ENCODE measurements at regions not wholly inside any gene's neighbourhood (a gene's known extent, or its start where the extent isn't known, plus 50 kb on each side); places are given as distances from the start of the nearest gene placed in this dataset.

- Histone ChIP-seq H3K4me1 (ENCODE audit: insufficient read depth) (no peaks in the 10 kb centered on the region), H3K27me3 (replicated peaks; ENCODE audit: insufficient read depth) (0 out of 2 replicates have a peak, but pooled peaks cover 19% of the 10 kb centered on the region), H3K4me3 (no peak overlapping the region), H3K27ac (no peak overlapping the region), H3F3A (ENCODE audit: insufficient read depth) (no peaks in the 10 kb centered on the region), H3K79me2 (ENCODE audit: insufficient read depth) (no peaks in the 10 kb centered on the region), H3K36me3 (ENCODE audit: low read depth) (no peaks in the 10 kb centered on the region), H3K9ac (no peak overlapping the region), H4K20me1 (ENCODE audit: insufficient read depth) (no peaks in the 10 kb centered on the region), H3K9me2 (ENCODE audit: insufficient read depth) (no peaks in the 10 kb centered on the region), H2AFZ (no peak overlapping the region), H3K9me3 (ENCODE audit: low read depth) (no peaks in the 10 kb centered on the region), H3K4me2 (ENCODE audit: unreplicated experiment) (no peak overlapping the region)
- TF ChIP-seq EZH2phosphoT487 (IDR thresholded peaks at IDR 0.05; ENCODE audit: insufficient read depth, low read depth), result no peak
- 60 to 72% methylated on average over 2 of the region's 2 CpGs for WGBS, 2 experiments (ENCODE audit: low coverage in 1 of 2, low lambda C conversion rate in 2 of 2, missing lambda C conversion rate in 2 of 2)
- DNase-seq, result no peak
- in situ Hi-C loops (cut with MboI), result no loop called here
These were observed 522.4 kb downstream of the KCTD12 start for GRCh38 chr13:76363682-76364289.

GRCh38 chr13:76361868-76362267 lies 524.3 kb downstream of the KCTD12 start:
- H3K27me3 ChIP-seq (replicated peaks; ENCODE audit: insufficient read depth), result 0 out of 2 replicates have a peak, but pooled peaks cover 19% of the 10 kb centered on the region
- no peak overlapping the region for H2AFZ ChIP-seq
- H3K9me3 ChIP-seq (ENCODE audit: low read depth), result no peaks in the 10 kb centered on the region
- no peak overlapping the region for H3K27ac ChIP-seq
- H3K9me2 ChIP-seq (ENCODE audit: insufficient read depth), result no peaks in the 10 kb centered on the region
- in situ Hi-C loops (cut with MboI), result no loop called here
- H3K79me2 ChIP-seq (ENCODE audit: insufficient read depth), result no peaks in the 10 kb centered on the region
- H3K4me2 ChIP-seq (ENCODE audit: unreplicated experiment), result no peak overlapping the region
- H3F3A ChIP-seq (ENCODE audit: insufficient read depth), result no peaks in the 10 kb centered on the region
- no peak overlapping the region for H3K4me3 ChIP-seq
- no peak overlapping the region for H3K9ac ChIP-seq
- no peaks in the 10 kb centered on the region for H4K20me1 ChIP-seq (ENCODE audit: insufficient read depth)
- TF ChIP-seq EZH2phosphoT487 (IDR thresholded peaks at IDR 0.05; ENCODE audit: insufficient read depth, low read depth) (no peak), EZH2 (IDR thresholded peaks at IDR 0.05; ENCODE audit: insufficient read depth, poor library complexity, severe bottlenecking) (no peak)
- H3K36me3 ChIP-seq (ENCODE audit: low read depth), result no peaks in the 10 kb centered on the region
- DNase-seq, result no peak
- no peaks in the 10 kb centered on the region for H3K4me1 ChIP-seq (ENCODE audit: insufficient read depth)

GRCh38 chr13:76351541-76352229 lies 534.5 kb downstream of the KCTD12 start:
- Histone ChIP-seq H3K4me1 (ENCODE audit: insufficient read depth) (no peaks in the 10 kb centered on the region), H3K79me2 (ENCODE audit: insufficient read depth) (no peaks in the 10 kb centered on the region), H3K9me3 (ENCODE audit: low read depth) (no peaks in the 10 kb centered on the region), H3K4me2 (ENCODE audit: unreplicated experiment) (no peak overlapping the region), H3K36me3 (ENCODE audit: low read depth) (no peaks in the 10 kb centered on the region), H3K27me3 (replicated peaks; ENCODE audit: insufficient read depth) (no peaks in the 10 kb centered on the region), H4K20me1 (ENCODE audit: insufficient read depth) (no peaks in the 10 kb centered on the region), H3K9me2 (ENCODE audit: insufficient read depth) (no peaks in the 10 kb centered on the region), H3K4me3 (no peak overlapping the region), H3K9ac (no peak overlapping the region), H3F3A (ENCODE audit: insufficient read depth) (no peaks in the 10 kb centered on the region), H3K27ac (no peak overlapping the region), H2AFZ (no peak overlapping the region)
- in situ Hi-C loops (cut with MboI), result no loop called here
- DNase-seq, result no peak
- TF ChIP-seq EZH2 (IDR thresholded peaks at IDR 0.05; ENCODE audit: insufficient read depth, poor library complexity, severe bottlenecking) (no peak), EZH2phosphoT487 (IDR thresholded peaks at IDR 0.05; ENCODE audit: insufficient read depth, low read depth) (no peak)
- WGBS, 2 experiments (ENCODE audit: low coverage in 1 of 2, low lambda C conversion rate in 2 of 2, missing lambda C conversion rate in 2 of 2), result 45 to 46% methylated on average over 5 of the region's 5 CpGs

GRCh38 chr13:76350399-76350798 lies 535.8 kb downstream of the KCTD12 start:
- Histone ChIP-seq H3K79me2 (ENCODE audit: insufficient read depth) (no peaks in the 10 kb centered on the region), H2AFZ (no peak overlapping the region), H3K9me2 (ENCODE audit: insufficient read depth) (no peaks in the 10 kb centered on the region), H3K9me3 (ENCODE audit: low read depth) (no peaks in the 10 kb centered on the region), H3K4me2 (ENCODE audit: unreplicated experiment) (no peak overlapping the region), H3K36me3 (ENCODE audit: low read depth) (no peaks in the 10 kb centered on the region), H3K4me1 (ENCODE audit: insufficient read depth) (no peaks in the 10 kb centered on the region), H3K27ac (no peak overlapping the region), H3K27me3 (replicated peaks; ENCODE audit: insufficient read depth) (no peaks in the 10 kb centered on the region), H3K4me3 (no peak overlapping the region), H3K9ac (no peak overlapping the region), H4K20me1 (ENCODE audit: insufficient read depth) (no peaks in the 10 kb centered on the region), H3F3A (ENCODE audit: insufficient read depth) (no peaks in the 10 kb centered on the region)
- in situ Hi-C loops (cut with MboI), result no loop called here
- DNase-seq, result no peak
- WGBS, 2 experiments (ENCODE audit: low coverage in 1 of 2, low lambda C conversion rate in 2 of 2, missing lambda C conversion rate in 2 of 2), result 42 to 45% methylated on average over 1 of the region's 1 CpG
- TF ChIP-seq EZH2phosphoT487 (IDR thresholded peaks at IDR 0.05; ENCODE audit: insufficient read depth, low read depth), result no peak
- TF ChIP-seq EZH2 (IDR thresholded peaks at IDR 0.05; ENCODE audit: insufficient read depth, poor library complexity, severe bottlenecking), result no peak
